DND-41 (cell line): ENCODE measurements at regions not wholly inside any gene's neighbourhood (a gene's known extent, or its start where the extent isn't known, plus 50 kb on each side); places are given as distances from the start of the nearest gene placed in this dataset.

Source experiments
- EZH2 ChIP-seq: IDR thresholded peaks from 3 replicates; pipeline ENCODE4 v1.6.1; 2012; ENCODE audit warnings: borderline replicate concordance, low read depth, mild to moderate bottlenecking, moderate library complexity, low read length, inconsistent platforms; ENCODE audit not compliant: severe bottlenecking
- TF ChIP-seq, protein P1 (sequence below): IDR thresholded peaks from 2 replicates; pipeline ENCODE4 v1.5.1; 2012; ENCODE audit warnings: borderline replicate concordance, low read length, moderate library complexity, mild to moderate bottlenecking; ENCODE audit not compliant: poor library complexity, severe bottlenecking; ENCODE audit errors: extremely low read depth

GRCh38 chr3:8143186-8143585 is 358.4 kb upstream of the LMCD1 start:
- TF ChIP-seq, protein P1, sequence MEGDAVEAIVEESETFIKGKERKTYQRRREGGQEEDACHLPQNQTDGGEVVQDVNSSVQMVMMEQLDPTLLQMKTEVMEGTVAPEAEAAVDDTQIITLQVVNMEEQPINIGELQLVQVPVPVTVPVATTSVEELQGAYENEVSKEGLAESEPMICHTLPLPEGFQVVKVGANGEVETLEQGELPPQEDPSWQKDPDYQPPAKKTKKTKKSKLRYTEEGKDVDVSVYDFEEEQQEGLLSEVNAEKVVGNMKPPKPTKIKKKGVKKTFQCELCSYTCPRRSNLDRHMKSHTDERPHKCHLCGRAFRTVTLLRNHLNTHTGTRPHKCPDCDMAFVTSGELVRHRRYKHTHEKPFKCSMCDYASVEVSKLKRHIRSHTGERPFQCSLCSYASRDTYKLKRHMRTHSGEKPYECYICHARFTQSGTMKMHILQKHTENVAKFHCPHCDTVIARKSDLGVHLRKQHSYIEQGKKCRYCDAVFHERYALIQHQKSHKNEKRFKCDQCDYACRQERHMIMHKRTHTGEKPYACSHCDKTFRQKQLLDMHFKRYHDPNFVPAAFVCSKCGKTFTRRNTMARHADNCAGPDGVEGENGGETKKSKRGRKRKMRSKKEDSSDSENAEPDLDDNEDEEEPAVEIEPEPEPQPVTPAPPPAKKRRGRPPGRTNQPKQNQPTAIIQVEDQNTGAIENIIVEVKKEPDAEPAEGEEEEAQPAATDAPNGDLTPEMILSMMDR: no peak
- TF ChIP-seq EZH2: no peak
